ENCODE measurements at regions not wholly inside any gene's neighbourhood (a gene's known extent, or its start where the extent isn't known, plus 50 kb on each side); places are given as distances from the start of the nearest gene placed in this dataset.

DNA sequence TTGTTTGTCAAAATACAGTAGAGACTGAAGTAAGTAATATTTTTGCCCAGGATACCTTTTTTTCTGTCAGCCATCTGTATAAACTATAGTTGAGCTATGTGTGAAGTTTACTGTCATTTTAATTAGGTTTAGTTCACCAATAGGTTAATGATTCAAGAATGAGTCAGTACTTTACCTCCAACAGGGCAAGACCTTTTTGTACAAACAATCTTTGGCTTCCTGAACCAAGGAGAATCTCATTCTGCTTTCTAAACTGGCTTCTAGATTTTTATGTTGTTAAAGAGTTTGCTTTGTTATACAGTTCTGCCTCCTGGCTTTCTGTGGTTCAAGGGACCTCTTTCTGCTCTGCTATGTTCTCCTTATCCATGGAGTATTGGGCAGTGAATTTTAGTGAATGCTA is 412.0 kb upstream of the NR3C2 start:
- TF ChIP-seq SUZ12 (IDR thresholded peaks at IDR 0.05; ENCODE audit: extremely low read depth, insufficient read depth, insufficient read length) (no peak), YY1 (IDR thresholded peaks at IDR 0.05; ENCODE audit: insufficient read depth, insufficient read length) (no peak), ZNF274 (IDR thresholded peaks at IDR 0.05; ENCODE audit: low read depth, low read length) (no peak)
- DNase-seq (ENCODE audit: low read depth, low spot score) = no peak

DNA sequence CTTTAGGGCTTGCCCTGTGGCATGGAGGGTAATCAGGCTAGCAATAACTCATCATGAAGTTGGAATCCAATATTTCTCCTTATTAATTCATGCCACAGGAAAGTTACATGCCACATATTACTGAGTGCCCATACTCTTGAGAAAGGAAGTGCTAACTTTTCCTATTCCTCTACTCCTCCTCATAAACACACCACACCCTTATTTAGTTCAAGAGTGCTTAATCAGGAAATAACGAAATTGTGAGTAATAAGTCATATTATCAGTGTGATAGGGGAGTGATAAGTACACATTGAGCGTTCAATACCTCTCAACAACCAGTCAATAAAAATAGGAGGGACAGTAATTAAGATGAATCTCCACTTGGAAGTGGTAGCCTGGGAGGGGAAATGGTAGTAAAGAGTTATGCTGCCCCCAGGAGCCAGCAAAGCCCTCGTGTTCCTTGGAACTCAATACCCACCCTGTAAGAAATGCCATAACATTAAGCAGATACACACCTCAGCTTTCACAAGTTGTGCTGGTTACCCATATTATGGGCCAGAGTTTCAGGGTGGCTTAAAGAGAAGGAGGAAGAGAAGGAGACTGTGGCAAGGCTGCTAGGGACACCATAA is 410.0 kb upstream of the NR3C2 start:
- Histone ChIP-seq H3K9me3 (ENCODE audit: insufficient read depth, low read length) (no peaks in the 10 kb centered on the region), H3K9ac (ENCODE audit: insufficient read length, low read depth) (no peak overlapping the region)
- DNase-seq (ENCODE audit: low read depth, low spot score) = no peak

More for the DNA sequence above, 412.0 kb upstream of the NR3C2 start:
- Histone ChIP-seq H3K27me3 (ENCODE audit: insufficient read depth, insufficient read length) (no peaks in the 10 kb centered on the region), H3K9me3 (ENCODE audit: insufficient read depth, low read length) (no peaks in the 10 kb centered on the region), H3K4me3 (ENCODE audit: insufficient read length, low read depth) (no peak overlapping the region), H3K9ac (ENCODE audit: insufficient read length, low read depth) (no peak overlapping the region), H3K36me3 (ENCODE audit: insufficient read depth, insufficient read length, low read length) (no peaks in the 10 kb centered on the region), H3K4me1 (ENCODE audit: insufficient read depth, insufficient read length) (no peaks in the 10 kb centered on the region)

DNA sequence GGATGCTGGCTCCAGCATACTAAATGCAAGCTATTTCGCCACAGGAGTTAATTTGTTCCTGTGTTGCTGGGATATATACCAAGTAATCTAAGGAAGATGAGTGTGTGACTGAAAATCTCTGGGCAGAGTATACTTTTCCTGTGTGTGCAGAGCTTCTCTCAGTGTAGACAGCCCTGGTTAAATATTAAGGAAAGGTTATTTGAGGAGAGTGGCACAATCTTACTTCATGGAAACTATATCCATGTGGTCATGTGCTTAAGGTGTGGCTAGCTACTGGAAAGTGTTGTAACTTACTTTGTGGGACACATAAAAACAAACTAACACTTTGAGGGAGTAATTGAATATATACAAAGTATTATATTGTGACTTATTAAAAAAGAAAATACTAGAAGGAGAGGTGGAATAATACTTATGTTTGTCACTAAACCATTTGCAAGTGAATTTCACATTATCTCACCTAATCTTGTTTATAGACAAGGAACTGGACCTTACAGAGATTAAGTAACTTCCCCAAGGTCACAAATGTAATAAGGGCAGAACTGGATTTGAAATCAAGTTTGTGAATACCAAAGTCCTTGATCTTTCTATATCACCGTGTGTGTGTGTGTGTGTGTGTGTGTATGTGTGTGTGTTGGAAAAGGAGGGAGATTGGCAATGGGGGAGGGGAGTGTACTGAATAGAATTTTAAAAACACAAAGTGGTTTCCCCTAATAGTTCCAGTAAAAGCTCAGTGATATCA is 408.2 kb upstream of the NR3C2 start:
- H3K4me3 ChIP-seq (ENCODE audit: insufficient read length, low read depth) = no peak overlapping the region
- H3K4me1 ChIP-seq (ENCODE audit: insufficient read depth, insufficient read length) = no peaks in the 10 kb centered on the region
- no peak overlapping the region for H3K9ac ChIP-seq (ENCODE audit: insufficient read length, low read depth)
- H3K9me3 ChIP-seq (ENCODE audit: insufficient read depth, low read length) = no peaks in the 10 kb centered on the region
- no peaks in the 10 kb centered on the region for H3K36me3 ChIP-seq (ENCODE audit: insufficient read depth, insufficient read length, low read length)
- DNase-seq (ENCODE audit: low read depth, low spot score) = no peak
- no peak for TF ChIP-seq SUZ12 (IDR thresholded peaks at IDR 0.05; ENCODE audit: extremely low read depth, insufficient read depth, insufficient read length)
- TF ChIP-seq YY1 (IDR thresholded peaks at IDR 0.05; ENCODE audit: insufficient read depth, insufficient read length) = no peak
- no peak for TF ChIP-seq ZNF274 (IDR thresholded peaks at IDR 0.05; ENCODE audit: low read depth, low read length)
- H3K27me3 ChIP-seq (ENCODE audit: insufficient read depth, insufficient read length) = no peaks in the 10 kb centered on the region

More for the DNA sequence above, 410.0 kb upstream of the NR3C2 start:
- Histone ChIP-seq H3K4me1 (ENCODE audit: insufficient read depth, insufficient read length) (no peaks in the 10 kb centered on the region), H3K27me3 (ENCODE audit: insufficient read depth, insufficient read length) (no peaks in the 10 kb centered on the region), H3K4me3 (ENCODE audit: insufficient read length, low read depth) (no peak overlapping the region), H3K36me3 (ENCODE audit: insufficient read depth, insufficient read length, low read length) (no peaks in the 10 kb centered on the region)
- TF ChIP-seq SUZ12 (IDR thresholded peaks at IDR 0.05; ENCODE audit: extremely low read depth, insufficient read depth, insufficient read length) = no peak
- TF ChIP-seq YY1 (IDR thresholded peaks at IDR 0.05; ENCODE audit: insufficient read depth, insufficient read length) = no peak
- TF ChIP-seq ZNF274 (IDR thresholded peaks at IDR 0.05; ENCODE audit: low read depth, low read length) = no peak

DNA sequence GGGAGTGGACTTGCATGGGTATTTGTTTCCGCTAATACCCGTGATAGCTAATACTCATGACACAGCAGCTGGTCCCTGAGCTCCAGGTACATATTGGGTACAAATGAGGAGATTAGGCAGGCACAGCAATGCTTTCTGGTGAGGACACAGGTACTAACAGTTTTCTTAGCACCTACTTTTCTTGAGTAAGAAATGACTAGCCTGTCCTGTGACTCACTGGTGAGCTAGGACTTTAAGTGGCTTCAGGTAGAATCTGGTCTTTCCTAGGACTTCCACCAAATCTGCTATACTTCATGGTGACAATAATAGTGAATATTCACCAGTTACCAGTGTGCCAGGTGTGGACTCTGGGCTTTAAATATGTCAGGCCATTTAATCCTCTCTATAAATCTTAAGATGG is 407.4 kb upstream of the NR3C2 start:
- TF ChIP-seq SUZ12 (IDR thresholded peaks at IDR 0.05; ENCODE audit: extremely low read depth, insufficient read depth, insufficient read length) = no peak
- no peak for TF ChIP-seq YY1 (IDR thresholded peaks at IDR 0.05; ENCODE audit: insufficient read depth, insufficient read length)
- no peak for TF ChIP-seq ZNF274 (IDR thresholded peaks at IDR 0.05; ENCODE audit: low read depth, low read length)
- no peak for DNase-seq (ENCODE audit: low read depth, low spot score)
- Histone ChIP-seq H3K27me3 (ENCODE audit: insufficient read depth, insufficient read length) (no peaks in the 10 kb centered on the region), H3K9ac (ENCODE audit: insufficient read length, low read depth) (no peak overlapping the region), H3K9me3 (ENCODE audit: insufficient read depth, low read length) (no peaks in the 10 kb centered on the region), H3K4me3 (ENCODE audit: insufficient read length, low read depth) (no peak overlapping the region), H3K36me3 (ENCODE audit: insufficient read depth, insufficient read length, low read length) (no peaks in the 10 kb centered on the region), H3K4me1 (ENCODE audit: insufficient read depth, insufficient read length) (no peaks in the 10 kb centered on the region)

DNA sequence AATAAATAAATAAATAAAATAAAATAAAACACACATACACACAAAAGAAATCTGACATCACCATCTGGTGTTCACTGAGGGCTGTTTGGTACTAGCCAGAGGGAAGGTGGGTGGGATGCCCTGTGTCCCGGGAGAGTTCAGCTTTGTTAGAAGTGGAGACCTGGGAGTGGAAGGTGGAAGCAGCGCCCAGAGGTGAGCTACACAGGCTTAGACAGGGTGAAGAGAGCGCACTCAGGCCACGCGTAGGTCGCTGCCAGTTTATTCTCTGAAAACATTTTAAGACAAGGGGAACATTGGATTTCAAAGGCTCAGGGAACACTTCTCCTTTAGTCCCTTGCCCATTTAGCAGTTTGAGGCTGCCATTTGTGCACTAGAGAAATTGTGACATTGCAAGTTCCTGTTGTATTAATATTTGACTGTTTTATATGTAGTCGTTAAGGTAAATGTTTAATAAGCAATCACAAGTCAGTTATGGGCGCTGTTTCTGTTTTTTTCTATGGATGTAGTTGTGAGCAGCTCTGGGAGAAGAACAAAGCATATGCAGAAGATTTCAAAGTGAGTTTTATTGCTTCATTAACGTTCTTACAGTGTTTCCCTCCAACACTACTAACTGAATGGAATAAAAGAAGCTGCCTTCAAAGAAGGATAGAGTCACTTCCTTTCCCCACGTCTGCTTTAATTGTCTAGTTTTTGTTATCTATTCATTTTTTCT is 405.5 kb upstream of the NR3C2 start:
- H3K27me3 ChIP-seq (ENCODE audit: insufficient read depth, insufficient read length) = no peaks in the 10 kb centered on the region
- no peak overlapping the region for H3K4me3 ChIP-seq (ENCODE audit: insufficient read length, low read depth)
- H3K36me3 ChIP-seq (ENCODE audit: insufficient read depth, insufficient read length, low read length) = no peaks in the 10 kb centered on the region
- H3K4me1 ChIP-seq (ENCODE audit: insufficient read depth, insufficient read length) = no peaks in the 10 kb centered on the region
- no peaks in the 10 kb centered on the region for H3K9me3 ChIP-seq (ENCODE audit: insufficient read depth, low read length)
- no peak for DNase-seq (ENCODE audit: low read depth, low spot score)
- TF ChIP-seq ZNF274 (IDR thresholded peaks at IDR 0.05; ENCODE audit: low read depth, low read length) (no peak), SUZ12 (IDR thresholded peaks at IDR 0.05; ENCODE audit: extremely low read depth, insufficient read depth, insufficient read length) (no peak), YY1 (IDR thresholded peaks at IDR 0.05; ENCODE audit: insufficient read depth, insufficient read length) (no peak)
- H3K9ac ChIP-seq (ENCODE audit: insufficient read length, low read depth) = no peak overlapping the region

DNA sequence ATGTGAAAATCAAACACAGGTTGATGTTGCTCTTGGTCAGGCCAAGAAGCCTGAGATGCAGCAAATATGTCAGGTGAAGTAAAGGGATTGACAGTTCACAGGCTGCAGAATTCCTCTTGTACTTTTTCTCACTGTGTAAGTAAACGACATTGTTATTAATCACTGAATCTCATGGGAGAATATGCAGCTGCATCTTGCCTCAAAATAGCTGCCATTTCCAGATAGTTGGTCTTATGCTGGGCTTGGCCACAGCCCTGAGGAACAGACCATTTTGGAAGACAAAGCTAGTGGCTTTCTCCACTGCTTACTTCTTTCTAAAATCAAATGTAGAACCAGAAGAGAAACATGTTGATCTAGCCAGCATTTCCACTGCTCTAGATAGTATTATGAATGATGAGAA is 403.4 kb upstream of the NR3C2 start:
- Histone ChIP-seq H3K9ac (ENCODE audit: insufficient read length, low read depth) (no peak overlapping the region), H3K36me3 (ENCODE audit: insufficient read depth, insufficient read length, low read length) (no peaks in the 10 kb centered on the region), H3K4me3 (ENCODE audit: insufficient read length, low read depth) (no peak overlapping the region), H3K4me1 (ENCODE audit: insufficient read depth, insufficient read length) (no peaks in the 10 kb centered on the region), H3K9me3 (ENCODE audit: insufficient read depth, low read length) (no peaks in the 10 kb centered on the region), H3K27me3 (ENCODE audit: insufficient read depth, insufficient read length) (no peaks in the 10 kb centered on the region)
- TF ChIP-seq YY1 (IDR thresholded peaks at IDR 0.05; ENCODE audit: insufficient read depth, insufficient read length) = no peak
- no peak for TF ChIP-seq ZNF274 (IDR thresholded peaks at IDR 0.05; ENCODE audit: low read depth, low read length)
- no peak for TF ChIP-seq SUZ12 (IDR thresholded peaks at IDR 0.05; ENCODE audit: extremely low read depth, insufficient read depth, insufficient read length)
- no peak for DNase-seq (ENCODE audit: low read depth, low spot score)

DNA sequence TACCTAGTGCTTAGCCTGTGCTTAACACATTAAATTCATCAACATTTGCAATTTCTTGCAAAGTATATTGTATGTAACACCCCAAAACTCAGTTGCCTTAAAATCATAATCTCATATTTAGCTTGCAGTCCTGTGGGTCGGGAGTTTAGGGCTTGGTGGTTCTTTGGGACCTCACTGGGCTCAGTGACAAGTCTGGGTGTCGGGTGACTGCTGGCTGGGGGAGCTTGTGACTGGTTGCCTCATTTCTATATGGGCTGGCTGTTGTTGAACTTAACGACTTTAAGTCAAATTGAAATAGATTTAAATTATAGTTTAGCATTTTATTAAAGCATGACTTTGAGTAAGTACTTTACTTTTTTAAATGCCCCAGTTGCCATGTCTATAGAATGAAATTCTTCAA is 401.4 kb upstream of the NR3C2 start:
- Histone ChIP-seq H3K9me3 (ENCODE audit: insufficient read depth, low read length) (no peaks in the 10 kb centered on the region), H3K36me3 (ENCODE audit: insufficient read depth, insufficient read length, low read length) (no peaks in the 10 kb centered on the region), H3K9ac (ENCODE audit: insufficient read length, low read depth) (no peak overlapping the region), H3K4me1 (ENCODE audit: insufficient read depth, insufficient read length) (no peaks in the 10 kb centered on the region), H3K27me3 (ENCODE audit: insufficient read depth, insufficient read length) (no peaks in the 10 kb centered on the region), H3K4me3 (ENCODE audit: insufficient read length, low read depth) (no peak overlapping the region)
- TF ChIP-seq YY1 (IDR thresholded peaks at IDR 0.05; ENCODE audit: insufficient read depth, insufficient read length) (no peak), ZNF274 (IDR thresholded peaks at IDR 0.05; ENCODE audit: low read depth, low read length) (no peak), SUZ12 (IDR thresholded peaks at IDR 0.05; ENCODE audit: extremely low read depth, insufficient read depth, insufficient read length) (no peak)
- no peak for DNase-seq (ENCODE audit: low read depth, low spot score)

All from NT2/D1 (cell line).